ENCODE measurements at regions not wholly inside any gene's neighbourhood (a gene's known extent, or its start where the extent isn't known, plus 50 kb on each side); places are given as distances from the start of the nearest gene placed in this dataset.
"Not testable (repeated sequence)": the region's sequence is repeated elsewhere in the genome, so short reads cannot be mapped to it uniquely, and the experiment has no call there.

GRCh38 chr3:80350771-80351170 is 583.0 kb upstream of the ROBO1 start:
- DNase-seq (no peak), ATAC-seq (no peak)
- intact Hi-C loops (cut with DNase I): no loop called here

- DNase-seq: no peak
- ATAC-seq: no peak
Measured at GRCh38 chr3:80338366-80338765, 570.6 kb upstream of the ROBO1 start.

GRCh38 chr3:80334534-80334933 is 566.7 kb upstream of the ROBO1 start:
- ATAC-seq (no peak), DNase-seq (no peak)
- intact Hi-C loops (cut with DNase I): no loop called here

More at GRCh38 chr3:80338366-80338765, 570.6 kb upstream of the ROBO1 start:
- intact Hi-C loops (cut with DNase I): no loop called here

GRCh38 chr3:80331494-80332170 is 563.8 kb upstream of the ROBO1 start:
- no peak for DNase-seq
- intact Hi-C loops (cut with DNase I): no loop called here
- ATAC-seq: no peak

GRCh38 chr3:80314541-80314940 is 546.7 kb upstream of the ROBO1 start:
- DNase-seq; ATAC-seq; intact Hi-C loops (cut with DNase I): not testable (repeated sequence)

GRCh38 chr3:80308637-80309036 is 540.8 kb upstream of the ROBO1 start:
- ATAC-seq (no peak), DNase-seq (no peak)
- intact Hi-C loops (cut with DNase I): no loop called here

- DNase-seq: no peak
- no peak for ATAC-seq
- intact Hi-C loops (cut with DNase I): no loop called here
Measured at GRCh38 chr3:80307844-80308243, 540.0 kb upstream of the ROBO1 start.

GRCh38 chr3:80297720-80298119 is 529.9 kb upstream of the ROBO1 start:
- intact Hi-C loops (cut with DNase I): no loop called here
- DNase-seq (no peak), ATAC-seq (no peak)

GRCh38 chr3:80285388-80285787 is 517.6 kb upstream of the ROBO1 start:
- intact Hi-C loops (cut with DNase I): no loop called here
- ATAC-seq: no peak

GRCh38 chr3:80283783-80284182 is 516.0 kb upstream of the ROBO1 start:
- DNase-seq (no peak), ATAC-seq (no peak)
- intact Hi-C loops (cut with DNase I): no loop called here

More at GRCh38 chr3:80285388-80285787, 517.6 kb upstream of the ROBO1 start:
- DNase-seq: no peak

- DNase-seq: no peak
- intact Hi-C loops (cut with DNase I): no loop called here
- ATAC-seq: no peak
Measured at GRCh38 chr3:80278056-80278455, 510.3 kb upstream of the ROBO1 start.

- ATAC-seq (no peak), DNase-seq (no peak)
- intact Hi-C loops (cut with DNase I): no loop called here
Measured at GRCh38 chr3:80275120-80275519, 507.3 kb upstream of the ROBO1 start.

GRCh38 chr3:80263260-80263659 is 495.5 kb upstream of the ROBO1 start:
- intact Hi-C loops (cut with DNase I): no loop called here
- ATAC-seq (no peak), DNase-seq (no peak)

GRCh38 chr3:80261082-80261481 is 493.3 kb upstream of the ROBO1 start:
- intact Hi-C loops (cut with DNase I): no loop called here
- ATAC-seq (no peak), DNase-seq (no peak)

GRCh38 chr3:80259736-80260135 is 491.9 kb upstream of the ROBO1 start:
- DNase-seq (no peak), ATAC-seq (no peak)
- intact Hi-C loops (cut with DNase I): no loop called here

GRCh38 chr3:80252113-80252512 is 484.3 kb upstream of the ROBO1 start:
- intact Hi-C loops (cut with DNase I): no loop called here
- DNase-seq: no peak
- ATAC-seq: no peak

- DNase-seq: no peak
- intact Hi-C loops (cut with DNase I): no loop called here
- ATAC-seq: no peak
Measured at GRCh38 chr3:80247766-80248165, 480.0 kb upstream of the ROBO1 start.

- ATAC-seq (no peak), DNase-seq (no peak)
- intact Hi-C loops (cut with DNase I): no loop called here
Measured at GRCh38 chr3:80244390-80244789, 476.6 kb upstream of the ROBO1 start.

GRCh38 chr3:80241791-80242190 is 474.0 kb upstream of the ROBO1 start:
- no peak for ATAC-seq
- DNase-seq: no peak
- intact Hi-C loops (cut with DNase I): no loop called here

GRCh38 chr3:80239301-80239700 is 471.5 kb upstream of the ROBO1 start:
- ATAC-seq: no peak
- intact Hi-C loops (cut with DNase I): no loop called here
- DNase-seq: no peak

GRCh38 chr3:80238606-80239005 is 470.8 kb upstream of the ROBO1 start:
- DNase-seq (no peak), ATAC-seq (no peak)
- intact Hi-C loops (cut with DNase I): no loop called here

- DNase-seq (no peak), ATAC-seq (no peak)
- intact Hi-C loops (cut with DNase I): no loop called here
Measured at GRCh38 chr3:80238152-80238551, 470.4 kb upstream of the ROBO1 start.
